Neutrophil (primary cell): ENCODE measurements at regions not wholly inside any gene's neighbourhood (a gene's known extent, or its start where the extent isn't known, plus 50 kb on each side); places are given as distances from the start of the nearest gene placed in this dataset.

Source experiments
- H3K27ac ChIP-seq: fragments of 200-600 bp; sonication (generic); 2 replicates; pipeline ENCODE4 v1.5.1; 2016; ENCODE audit warnings: mild to moderate bottlenecking, moderate library complexity
- H3K27me3 ChIP-seq: fragments of 200-600 bp; sonication (generic); 2 replicates; pipeline ENCODE4 v1.6.0; 2016; ENCODE audit warnings: mild to moderate bottlenecking
- H3K36me3 ChIP-seq: fragments of 200-600 bp; sonication (generic); 2 replicates; pipeline ENCODE4 v1.5.1; 2017
- H3K4me1 ChIP-seq, 2 experiments: fragments of 200-600 bp in 1 of 2; sonication (generic) in 1 of 2; 1 replicate in 1 of 2; 2 replicates in 1 of 2; pipeline versions ENCODE4 v1.5.1 to v1.6.1; 2013 to 2016; ENCODE audit warnings: low read depth in 1 of 2, low read length in 1 of 2, mild to moderate bottlenecking in 1 of 2, moderate library complexity in 1 of 2; ENCODE audit not compliant: control insufficient read depth in 1 of 2, insufficient read depth in 1 of 2
- H3K4me3 ChIP-seq, 2 experiments: fragments of 200-600 bp in 1 of 2; sonication (generic) in 1 of 2; 1 replicate in 1 of 2; 2 replicates in 1 of 2; pipeline ENCODE4 v1.5.1; 2013 to 2016; ENCODE audit warnings: low read depth in 1 of 2, low read length in 1 of 2, mild to moderate bottlenecking in 1 of 2, moderate library complexity in 1 of 2
- H3K9me3 ChIP-seq: fragments of 200-600 bp; sonication (generic); 2 replicates; pipeline ENCODE4 v1.5.1; 2016
- TF ChIP-seq, protein P1 (sequence below): fragments of 200-600 bp; sonication (generic); IDR thresholded peaks from 2 replicates; pipeline ENCODE4 v1.5.1; 2016; ENCODE audit warnings: antibody characterized with exemption

GRCh38 chr22:48096851-48097665, 1334.6 kb downstream of the TBC1D22A start:
- no peak overlapping the region for H3K4me3 ChIP-seq
- no peaks in the 10 kb centered on the region for H3K27me3 ChIP-seq
- H3K27ac ChIP-seq = no peak overlapping the region
- H3K4me1 ChIP-seq = peaks cover 22 to 24% of the 10 kb centered on the region in 2 experiments
- H3K36me3 ChIP-seq = no peaks in the 10 kb centered on the region
- TF ChIP-seq, protein P1, sequence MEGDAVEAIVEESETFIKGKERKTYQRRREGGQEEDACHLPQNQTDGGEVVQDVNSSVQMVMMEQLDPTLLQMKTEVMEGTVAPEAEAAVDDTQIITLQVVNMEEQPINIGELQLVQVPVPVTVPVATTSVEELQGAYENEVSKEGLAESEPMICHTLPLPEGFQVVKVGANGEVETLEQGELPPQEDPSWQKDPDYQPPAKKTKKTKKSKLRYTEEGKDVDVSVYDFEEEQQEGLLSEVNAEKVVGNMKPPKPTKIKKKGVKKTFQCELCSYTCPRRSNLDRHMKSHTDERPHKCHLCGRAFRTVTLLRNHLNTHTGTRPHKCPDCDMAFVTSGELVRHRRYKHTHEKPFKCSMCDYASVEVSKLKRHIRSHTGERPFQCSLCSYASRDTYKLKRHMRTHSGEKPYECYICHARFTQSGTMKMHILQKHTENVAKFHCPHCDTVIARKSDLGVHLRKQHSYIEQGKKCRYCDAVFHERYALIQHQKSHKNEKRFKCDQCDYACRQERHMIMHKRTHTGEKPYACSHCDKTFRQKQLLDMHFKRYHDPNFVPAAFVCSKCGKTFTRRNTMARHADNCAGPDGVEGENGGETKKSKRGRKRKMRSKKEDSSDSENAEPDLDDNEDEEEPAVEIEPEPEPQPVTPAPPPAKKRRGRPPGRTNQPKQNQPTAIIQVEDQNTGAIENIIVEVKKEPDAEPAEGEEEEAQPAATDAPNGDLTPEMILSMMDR = no peak
- H3K9me3 ChIP-seq = no peaks in the 10 kb centered on the region

DNA sequence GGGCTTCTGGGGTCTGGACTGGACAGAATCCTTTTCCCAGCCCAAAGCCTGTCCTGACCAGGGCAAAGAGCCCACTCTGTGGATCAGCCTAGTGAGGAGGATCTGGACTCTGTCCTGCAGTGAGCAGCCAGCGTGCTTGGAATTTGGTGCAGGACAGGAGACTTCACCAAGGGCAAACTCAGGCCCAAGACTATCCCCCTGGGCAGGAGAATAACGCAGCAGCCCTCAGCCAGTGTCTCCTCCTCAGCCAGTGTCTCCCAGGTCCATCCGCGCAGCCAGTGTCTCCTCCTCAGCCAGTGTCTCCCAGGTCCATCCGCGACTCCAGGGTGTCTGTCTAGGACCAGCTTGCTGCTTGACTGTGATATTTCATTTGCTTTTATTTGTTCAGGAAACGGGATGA, 1334.0 kb downstream of the TBC1D22A start:
- Histone ChIP-seq H3K9me3 (no peaks in the 10 kb centered on the region), H3K27me3 (no peaks in the 10 kb centered on the region), H3K36me3 (no peaks in the 10 kb centered on the region), H3K27ac (no peak overlapping the region), H3K4me3 (no peak overlapping the region), H3K4me1 (peaks cover 22 to 24% of the 10 kb centered on the region in 2 experiments)
- TF ChIP-seq, protein P1 = no peak

DNA sequence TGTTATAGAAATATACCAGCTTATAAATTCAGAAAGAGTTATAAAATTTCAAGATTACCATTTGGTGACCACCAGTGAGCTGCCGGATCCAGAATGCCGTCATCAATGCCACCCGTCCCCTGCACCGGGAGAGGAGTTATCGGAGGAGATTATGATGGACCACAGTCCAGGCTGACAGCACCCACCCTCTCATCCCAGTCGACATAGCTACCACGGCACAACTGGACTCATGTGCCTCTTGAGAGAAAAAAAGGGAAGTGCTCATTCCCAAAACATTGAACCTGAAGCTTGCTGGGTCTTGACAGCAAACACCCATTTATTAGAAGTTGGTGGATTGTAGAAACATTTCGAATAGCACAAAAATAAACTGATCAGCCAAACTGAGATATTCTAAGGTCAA, 1331.5 kb downstream of the TBC1D22A start:
- TF ChIP-seq, protein P1 = no peak
- Histone ChIP-seq H3K36me3 (no peaks in the 10 kb centered on the region), H3K4me3 (no peak overlapping the region), H3K9me3 (no peaks in the 10 kb centered on the region), H3K4me1 (peaks cover 14 to 24% of the 10 kb centered on the region in 2 experiments), H3K27me3 (peaks cover 21% of the 10 kb centered on the region), H3K27ac (no peak overlapping the region)

GRCh38 chr22:48092866-48093265, 1330.4 kb downstream of the TBC1D22A start:
- H3K27me3 ChIP-seq = peaks cover 21% of the 10 kb centered on the region
- no peak overlapping the region for H3K27ac ChIP-seq
- H3K4me1 ChIP-seq = peaks cover 3 to 15% of the 10 kb centered on the region in 2 experiments
- TF ChIP-seq, protein P1 = no peak
- H3K4me3 ChIP-seq = no peak overlapping the region
- H3K36me3 ChIP-seq = no peaks in the 10 kb centered on the region
- H3K9me3 ChIP-seq = no peaks in the 10 kb centered on the region

GRCh38 chr22:48091656-48092223, 1329.3 kb downstream of the TBC1D22A start:
- H3K27me3 ChIP-seq = peaks cover 21% of the 10 kb centered on the region
- no peaks in the 10 kb centered on the region for H3K9me3 ChIP-seq
- peaks cover 0 to 9% of the 10 kb centered on the region in 2 experiments for H3K4me1 ChIP-seq
- no peak overlapping the region for H3K27ac ChIP-seq
- TF ChIP-seq, protein P1 = no peak
- no peaks in the 10 kb centered on the region for H3K36me3 ChIP-seq
- H3K4me3 ChIP-seq = no peak overlapping the region
